ENCODE measurements at regions not wholly inside any gene's neighbourhood (a gene's known extent, or its start where the extent isn't known, plus 50 kb on each side); places are given as distances from the start of the nearest gene placed in this dataset.
"Not testable (repeated sequence)": the region's sequence is repeated elsewhere in the genome, so short reads cannot be mapped to it uniquely, and the experiment has no call there.

- Histone ChIP-seq H3K27ac (no peak overlapping the region), H3K9me3 (ENCODE audit: low read depth, low read length) (no peaks in the 10 kb centered on the region), H3K9ac (ENCODE audit: insufficient read length) (no peak overlapping the region), H3K36me3 (ENCODE audit: insufficient read depth, low read length) (no peaks in the 10 kb centered on the region), H3K4me3 (no peak overlapping the region)
- TF ChIP-seq FOXP2 (optimal IDR thresholded peaks at IDR 0.05; ENCODE audit: control extremely low read depth, extremely low read length, insufficient read depth) (no peak), POLR2AphosphoS5 (IDR thresholded peaks at IDR 0.05; ENCODE audit: borderline replicate concordance, low read depth, low read length) (no peak)
- DNase-seq (ENCODE audit: low read depth, low spot score) = no peak
Measured at GRCh38 chr2:236776695-236777251, 207.1 kb downstream of the ACKR3 start.

- Histone ChIP-seq H3K9ac (ENCODE audit: insufficient read length) (no peak overlapping the region), H3K27ac (no peak overlapping the region)
- no peak for DNase-seq (ENCODE audit: low read depth, low spot score)
Measured at GRCh38 chr2:236777408-236777807, 207.8 kb downstream of the ACKR3 start.

GRCh38 chr2:236781933-236782816 is 212.6 kb downstream of the ACKR3 start:
- no peak for DNase-seq (ENCODE audit: low read depth, low spot score)
- TF ChIP-seq POLR2AphosphoS5 (IDR thresholded peaks at IDR 0.05; ENCODE audit: borderline replicate concordance, low read depth, low read length) = no peak
- TF ChIP-seq FOXP2 (optimal IDR thresholded peaks at IDR 0.05; ENCODE audit: control extremely low read depth, extremely low read length, insufficient read depth) = no peak
- no peak for TF ChIP-seq EZH2 (IDR thresholded peaks at IDR 0.05)
- no peaks in the 10 kb centered on the region for H3K36me3 ChIP-seq (ENCODE audit: insufficient read depth, low read length)
- no peak overlapping the region for H3K9ac ChIP-seq (ENCODE audit: insufficient read length)
- no peak overlapping the region for H3K27ac ChIP-seq
- H3K9me3 ChIP-seq (ENCODE audit: low read depth, low read length) = no peaks in the 10 kb centered on the region
- H3K4me3 ChIP-seq = no peak overlapping the region

More at GRCh38 chr2:236777408-236777807, 207.8 kb downstream of the ACKR3 start:
- H3K9me3 ChIP-seq (ENCODE audit: low read depth, low read length) = no peaks in the 10 kb centered on the region
- TF ChIP-seq EZH2 (IDR thresholded peaks at IDR 0.05) (no peak), FOXP2 (optimal IDR thresholded peaks at IDR 0.05; ENCODE audit: control extremely low read depth, extremely low read length, insufficient read depth) (no peak), POLR2AphosphoS5 (IDR thresholded peaks at IDR 0.05; ENCODE audit: borderline replicate concordance, low read depth, low read length) (no peak)
- H3K4me3 ChIP-seq = no peak overlapping the region
- H3K36me3 ChIP-seq (ENCODE audit: insufficient read depth, low read length) = no peaks in the 10 kb centered on the region

GRCh38 chr2:236782938-236783337 is 213.3 kb downstream of the ACKR3 start:
- no peaks in the 10 kb centered on the region for H3K36me3 ChIP-seq (ENCODE audit: insufficient read depth, low read length)
- no peak overlapping the region for H3K9ac ChIP-seq (ENCODE audit: insufficient read length)
- TF ChIP-seq EZH2 (IDR thresholded peaks at IDR 0.05) (no peak), FOXP2 (optimal IDR thresholded peaks at IDR 0.05; ENCODE audit: control extremely low read depth, extremely low read length, insufficient read depth) (no peak), POLR2AphosphoS5 (IDR thresholded peaks at IDR 0.05; ENCODE audit: borderline replicate concordance, low read depth, low read length) (no peak)
- no peak overlapping the region for H3K27ac ChIP-seq
- DNase-seq (ENCODE audit: low read depth, low spot score) = no peak
- H3K9me3 ChIP-seq (ENCODE audit: low read depth, low read length) = no peaks in the 10 kb centered on the region
- no peak overlapping the region for H3K4me3 ChIP-seq

- H3K9ac ChIP-seq (ENCODE audit: insufficient read length) = no peak overlapping the region
- TF ChIP-seq EZH2 (IDR thresholded peaks at IDR 0.05) (no peak), POLR2AphosphoS5 (IDR thresholded peaks at IDR 0.05; ENCODE audit: borderline replicate concordance, low read depth, low read length) (no peak)
- no peaks in the 10 kb centered on the region for H3K36me3 ChIP-seq (ENCODE audit: insufficient read depth, low read length)
- H3K4me3 ChIP-seq = no peak overlapping the region
- H3K27ac ChIP-seq = no peak overlapping the region
- H3K9me3 ChIP-seq (ENCODE audit: low read depth, low read length) = no peaks in the 10 kb centered on the region
- DNase-seq (ENCODE audit: low read depth, low spot score) = no peak
Measured at GRCh38 chr2:236783417-236784020, 213.9 kb downstream of the ACKR3 start.

DNA sequence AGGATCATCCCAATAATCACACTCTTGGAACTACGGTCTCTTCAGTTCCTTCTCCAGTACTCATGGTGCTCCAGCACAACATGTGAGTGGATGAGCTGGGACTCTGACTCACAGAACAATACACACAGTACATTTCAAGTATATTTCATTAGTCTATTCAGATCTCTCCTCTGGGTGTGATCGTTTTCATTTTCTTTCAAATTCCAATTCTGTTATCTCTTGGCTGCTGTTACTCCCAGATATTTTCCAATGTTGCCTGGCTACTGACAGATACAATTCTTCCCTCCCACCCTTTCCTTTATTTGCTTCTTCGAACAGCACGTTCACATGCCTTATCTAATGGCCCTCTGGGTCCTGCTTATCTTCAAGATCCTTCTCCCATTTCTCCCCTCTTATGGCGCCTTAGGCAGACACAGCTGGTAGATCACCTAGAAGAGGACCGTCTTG is 216.0 kb downstream of the ACKR3 start:
- no peak for TF ChIP-seq POLR2AphosphoS5 (IDR thresholded peaks at IDR 0.05; ENCODE audit: borderline replicate concordance, low read depth, low read length)
- no peak for TF ChIP-seq EZH2 (IDR thresholded peaks at IDR 0.05)
- no peak for TF ChIP-seq FOXP2 (optimal IDR thresholded peaks at IDR 0.05; ENCODE audit: control extremely low read depth, extremely low read length, insufficient read depth)
- H3K4me3 ChIP-seq = no peak overlapping the region
- H3K9me3 ChIP-seq (ENCODE audit: low read depth, low read length) = no peaks in the 10 kb centered on the region
- no peak for DNase-seq (ENCODE audit: low read depth, low spot score)
- H3K36me3 ChIP-seq (ENCODE audit: insufficient read depth, low read length) = no peaks in the 10 kb centered on the region
- no peak overlapping the region for H3K27ac ChIP-seq
- H3K9ac ChIP-seq (ENCODE audit: insufficient read length) = no peak overlapping the region

DNA sequence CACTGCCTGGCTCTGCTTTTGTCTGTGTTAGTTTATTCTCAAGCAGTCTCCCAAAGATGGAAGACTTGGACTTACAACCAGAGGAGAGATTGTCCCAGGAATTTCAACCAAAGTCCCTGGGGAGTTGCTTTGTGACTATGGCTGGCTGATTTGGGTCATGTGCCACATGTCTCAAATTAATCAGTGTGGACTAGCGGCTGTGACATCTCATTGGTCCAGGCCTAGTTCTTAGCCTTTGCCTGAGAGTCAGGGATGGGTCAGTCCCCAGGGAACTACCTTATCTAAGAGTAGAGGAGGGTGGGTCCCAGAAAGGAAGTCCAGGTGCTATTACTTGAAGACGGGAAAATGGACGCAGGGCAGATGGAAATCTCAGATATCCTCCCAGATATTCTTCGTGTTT is 217.1 kb downstream of the ACKR3 start:
- Histone ChIP-seq H3K9ac (ENCODE audit: insufficient read length) (no peak overlapping the region), H3K4me3 (no peak overlapping the region), H3K36me3 (ENCODE audit: insufficient read depth, low read length) (no peaks in the 10 kb centered on the region), H3K27ac (no peak overlapping the region), H3K9me3 (ENCODE audit: low read depth, low read length) (no peaks in the 10 kb centered on the region)
- TF ChIP-seq POLR2AphosphoS5 (IDR thresholded peaks at IDR 0.05; ENCODE audit: borderline replicate concordance, low read depth, low read length) (no peak), FOXP2 (optimal IDR thresholded peaks at IDR 0.05; ENCODE audit: control extremely low read depth, extremely low read length, insufficient read depth) (no peak), EZH2 (IDR thresholded peaks at IDR 0.05) (no peak)
- DNase-seq (ENCODE audit: low read depth, low spot score) = no peak

- H3K9ac ChIP-seq (ENCODE audit: insufficient read length); H3K27ac ChIP-seq: not testable (repeated sequence)
Measured at GRCh38 chr2:236787376-236787775, 217.8 kb downstream of the ACKR3 start.

More at GRCh38 chr2:236787376-236787775, 217.8 kb downstream of the ACKR3 start:
- not testable (repeated sequence) for H3K9me3 ChIP-seq (ENCODE audit: low read depth, low read length); H3K4me3 ChIP-seq; H3K36me3 ChIP-seq (ENCODE audit: insufficient read depth, low read length); DNase-seq (ENCODE audit: low read depth, low spot score)
